Neural crest cell (in vitro differentiated cells): ENCODE measurements at regions not wholly inside any gene's neighbourhood (a gene's known extent, or its start where the extent isn't known, plus 50 kb on each side); places are given as distances from the start of the nearest gene placed in this dataset.

Experiments used
- DNase-seq: peaks from one replicate; pipeline ENCODE4 v3.0.0; 2021; ENCODE audit warnings: low read depth, mixed read lengths, low spot score
- H3K27ac Mint-ChIP-seq: one replicate; pipeline ENCODE4 v1.8.0; 2021; ENCODE audit warnings: mild to moderate bottlenecking, mixed read lengths; ENCODE audit not compliant: unreplicated experiment
- H3K27me3 Mint-ChIP-seq: 2 replicates; pipeline ENCODE4 v1.8.0; 2021; ENCODE audit warnings: low read depth, mild to moderate bottlenecking, mixed read lengths
- H3K36me3 Mint-ChIP-seq: 2 replicates; pipeline ENCODE4 v1.8.0; 2021; ENCODE audit warnings: low read depth, mild to moderate bottlenecking, mixed read lengths
- H3K4me1 Mint-ChIP-seq: 2 replicates; pipeline ENCODE4 v1.8.0; 2021; ENCODE audit warnings: mixed read lengths
- H3K4me3 Mint-ChIP-seq: one replicate; pipeline ENCODE4 v1.8.0; 2021; ENCODE audit warnings: mild to moderate bottlenecking, mixed read lengths
- H3K9me3 Mint-ChIP-seq: 2 replicates; pipeline ENCODE4 v1.8.0; 2021; ENCODE audit warnings: mixed read lengths
- TF ChIP-seq, protein P1 (sequence below): fragments of 200-600 bp; sonication (generic); conservative IDR thresholded peaks from 2 replicates; pipeline ENCODE4 v1.5.0; 2021; ENCODE audit warnings: antibody characterized with exemption, mild to moderate bottlenecking

DNA sequence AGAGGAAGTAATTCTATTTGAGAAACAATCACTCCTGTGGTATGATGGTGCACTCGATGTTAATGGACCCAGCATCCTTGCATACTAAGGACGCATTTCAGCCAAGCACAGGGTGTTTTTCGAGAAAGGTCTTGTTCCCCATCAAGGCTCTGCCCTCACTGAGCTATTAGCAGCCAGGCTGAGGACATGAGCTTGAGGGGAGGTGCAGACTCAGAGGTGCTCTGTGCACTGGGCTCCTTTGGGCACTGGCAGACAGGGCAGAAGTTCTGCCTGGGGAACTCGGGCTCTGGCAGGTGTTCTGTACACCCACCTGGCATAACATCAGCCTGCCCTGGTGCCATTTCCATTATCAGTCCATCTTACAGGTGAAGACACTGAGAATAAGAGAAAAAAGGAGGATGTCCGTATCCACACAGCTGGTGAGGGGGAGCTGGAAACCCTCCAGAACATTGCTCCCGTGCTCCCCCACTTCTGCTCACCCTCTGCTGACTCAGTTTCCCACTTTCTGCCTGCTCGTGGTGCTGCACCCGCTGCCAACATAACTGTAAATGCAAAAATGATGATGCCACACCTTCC is 92.7 kb upstream of the RET start:
- H3K4me1 Mint-ChIP-seq = peaks cover 18% of the 10 kb centered on the region
- TF ChIP-seq, protein P1, sequence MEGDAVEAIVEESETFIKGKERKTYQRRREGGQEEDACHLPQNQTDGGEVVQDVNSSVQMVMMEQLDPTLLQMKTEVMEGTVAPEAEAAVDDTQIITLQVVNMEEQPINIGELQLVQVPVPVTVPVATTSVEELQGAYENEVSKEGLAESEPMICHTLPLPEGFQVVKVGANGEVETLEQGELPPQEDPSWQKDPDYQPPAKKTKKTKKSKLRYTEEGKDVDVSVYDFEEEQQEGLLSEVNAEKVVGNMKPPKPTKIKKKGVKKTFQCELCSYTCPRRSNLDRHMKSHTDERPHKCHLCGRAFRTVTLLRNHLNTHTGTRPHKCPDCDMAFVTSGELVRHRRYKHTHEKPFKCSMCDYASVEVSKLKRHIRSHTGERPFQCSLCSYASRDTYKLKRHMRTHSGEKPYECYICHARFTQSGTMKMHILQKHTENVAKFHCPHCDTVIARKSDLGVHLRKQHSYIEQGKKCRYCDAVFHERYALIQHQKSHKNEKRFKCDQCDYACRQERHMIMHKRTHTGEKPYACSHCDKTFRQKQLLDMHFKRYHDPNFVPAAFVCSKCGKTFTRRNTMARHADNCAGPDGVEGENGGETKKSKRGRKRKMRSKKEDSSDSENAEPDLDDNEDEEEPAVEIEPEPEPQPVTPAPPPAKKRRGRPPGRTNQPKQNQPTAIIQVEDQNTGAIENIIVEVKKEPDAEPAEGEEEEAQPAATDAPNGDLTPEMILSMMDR = no peak
- no peak for DNase-seq

DNA sequence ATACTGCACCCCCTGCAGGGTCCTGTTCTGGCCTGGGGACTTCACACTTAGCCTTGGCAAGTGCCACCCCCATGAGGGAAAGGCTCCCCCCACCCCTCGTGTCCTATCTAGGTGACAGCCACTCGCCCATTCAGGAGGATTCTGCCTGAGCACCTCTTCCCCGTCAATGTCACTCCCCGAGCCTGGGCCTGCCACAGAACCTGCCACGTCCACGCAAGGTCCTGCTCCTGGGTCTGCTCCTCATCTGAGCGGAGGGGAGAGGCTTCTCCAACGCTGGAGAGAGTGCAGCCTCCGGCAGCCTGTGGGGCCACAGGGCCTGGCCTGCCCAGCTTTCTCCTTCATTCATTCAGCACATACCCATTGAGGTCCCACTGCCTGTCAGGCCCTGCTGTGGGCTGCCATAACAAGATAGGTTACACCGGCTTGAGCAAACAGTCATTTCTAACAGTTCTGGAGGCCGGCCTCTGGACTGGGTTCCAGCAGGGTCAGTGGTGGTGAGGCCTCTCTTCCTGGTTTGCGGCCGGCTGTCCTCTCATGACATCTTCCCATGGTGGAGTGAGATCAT is 92.0 kb upstream of the RET start:
- TF ChIP-seq, protein P1 = no peak
- Mint-ChIP-seq H3K27ac (no peak overlapping the region), H3K9me3 (no peaks in the 10 kb centered on the region), H3K4me3 (no peak overlapping the region), H3K4me1 (peaks cover 15% of the 10 kb centered on the region), H3K36me3 (no peaks in the 10 kb centered on the region), H3K27me3 (no peaks in the 10 kb centered on the region)
- no peak for DNase-seq

More for the DNA sequence above, 92.7 kb upstream of the RET start:
- Mint-ChIP-seq H3K4me3 (no peak overlapping the region), H3K27ac (no peak overlapping the region), H3K36me3 (no peaks in the 10 kb centered on the region), H3K9me3 (no peaks in the 10 kb centered on the region), H3K27me3 (no peaks in the 10 kb centered on the region)

DNA sequence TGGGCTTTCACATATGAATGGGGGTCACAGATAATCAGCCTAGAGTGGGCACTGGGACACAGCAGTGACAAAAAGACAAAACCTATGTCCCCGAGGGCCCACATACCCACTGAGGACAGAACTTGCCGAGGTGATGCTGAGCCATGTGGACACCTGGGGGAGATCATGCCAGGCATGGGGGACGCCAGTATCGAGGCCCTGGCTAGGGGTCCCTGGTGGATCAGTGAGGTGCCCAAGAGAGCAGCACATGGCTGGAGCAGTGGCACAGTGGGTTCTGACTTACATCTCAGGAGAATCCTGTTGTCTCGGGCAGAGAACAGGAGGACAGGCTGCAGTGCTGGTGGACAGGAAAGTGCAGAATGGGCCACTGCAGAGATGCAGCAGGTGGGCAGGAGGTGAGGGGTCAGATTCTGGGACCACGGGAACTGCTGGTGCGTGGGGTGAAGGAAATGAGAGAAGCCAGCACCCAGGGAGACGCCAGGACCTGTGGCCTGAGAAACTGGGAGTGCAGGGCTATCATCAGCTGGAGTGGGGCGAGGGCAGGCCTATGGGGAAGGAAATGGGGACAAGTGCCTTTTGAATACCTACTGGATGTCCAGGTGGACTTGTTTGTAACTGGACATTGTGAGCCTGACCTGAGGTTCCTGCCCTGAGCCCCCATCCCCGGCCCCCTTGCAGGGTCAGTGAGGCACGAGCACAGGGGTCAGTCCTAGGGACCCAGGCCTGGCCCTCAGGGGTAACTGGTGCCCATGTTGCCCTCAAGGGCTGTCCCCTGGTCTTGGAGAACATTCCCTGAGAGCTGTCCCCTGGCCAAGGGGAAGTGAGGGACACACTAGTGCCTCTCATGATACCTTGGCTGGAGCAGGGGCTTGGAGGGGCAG is 91.2 kb upstream of the RET start:
- Mint-ChIP-seq H3K4me3 (no peak overlapping the region), H3K4me1 (peaks cover 15% of the 10 kb centered on the region), H3K27me3 (no peaks in the 10 kb centered on the region), H3K27ac (peak overlapping the region; percentile 43), H3K36me3 (no peaks in the 10 kb centered on the region), H3K9me3 (no peaks in the 10 kb centered on the region)
- TF ChIP-seq, protein P1 = no peak
- no peak for DNase-seq

DNA sequence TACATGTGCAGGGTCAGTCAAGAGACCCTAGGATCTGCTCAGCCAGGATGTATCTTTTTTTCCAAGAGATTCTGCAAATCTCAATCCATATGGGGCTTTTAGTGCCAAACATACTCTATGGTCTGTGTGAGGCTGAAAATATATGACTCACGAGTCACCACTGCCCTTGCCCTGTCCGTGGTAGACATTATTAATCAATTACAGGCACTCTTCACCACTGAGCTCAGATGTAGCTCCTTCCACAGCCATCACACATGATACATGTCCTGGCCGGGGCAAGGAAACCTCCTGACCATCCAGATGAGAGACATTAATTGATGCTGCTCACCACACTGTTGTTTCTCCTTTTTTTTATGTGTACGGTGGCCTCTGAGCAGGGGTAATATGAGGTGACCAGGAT is 90.2 kb upstream of the RET start:
- Mint-ChIP-seq H3K4me3 (no peak overlapping the region), H3K9me3 (no peaks in the 10 kb centered on the region), H3K4me1 (peaks cover 15% of the 10 kb centered on the region), H3K27me3 (no peaks in the 10 kb centered on the region), H3K27ac (no peak overlapping the region), H3K36me3 (no peaks in the 10 kb centered on the region)
- TF ChIP-seq, protein P1 = no peak
- no peak for DNase-seq

DNA sequence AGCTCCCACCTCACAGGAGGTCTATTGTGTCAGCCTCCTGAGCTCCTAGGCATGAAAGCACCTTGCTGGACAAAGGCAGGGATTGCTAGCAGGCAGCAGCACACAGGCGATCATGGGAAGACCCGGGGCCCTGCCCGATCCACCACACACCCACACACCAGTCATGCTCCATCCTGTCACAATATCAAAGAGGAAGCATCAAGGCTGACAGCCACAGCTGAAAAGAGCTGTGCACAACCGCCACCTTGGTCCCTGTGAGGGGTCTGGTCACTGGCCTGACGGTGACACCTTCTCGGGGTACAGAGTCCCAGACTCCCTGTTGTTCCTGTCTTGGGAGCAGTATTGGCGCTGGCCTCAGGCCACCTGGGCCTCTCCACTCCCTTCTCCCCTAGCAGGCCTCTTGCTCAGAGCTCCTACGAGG is 89.7 kb upstream of the RET start:
- H3K27ac Mint-ChIP-seq = peak overlapping the region; percentile 32
- no peak for DNase-seq
- no peaks in the 10 kb centered on the region for H3K36me3 Mint-ChIP-seq
- H3K27me3 Mint-ChIP-seq = no peaks in the 10 kb centered on the region
- H3K9me3 Mint-ChIP-seq = no peaks in the 10 kb centered on the region
- TF ChIP-seq, protein P1 = no peak
- H3K4me1 Mint-ChIP-seq = peaks cover 15% of the 10 kb centered on the region
- no peak overlapping the region for H3K4me3 Mint-ChIP-seq
